ENCODE measurements at regions not wholly inside any gene's neighbourhood (a gene's known extent, or its start where the extent isn't known, plus 50 kb on each side); places are given as distances from the start of the nearest gene placed in this dataset.

- H3K36me3 ChIP-seq = no peaks in the 10 kb centered on the region
Measured at GRCh38 chr11:56819916-56820315, 71.4 kb upstream of the OR9G4 start.

GRCh38 chr11:56817661-56818060 is 69.2 kb upstream of the OR9G4 start:
- no peak for DNase-seq (ENCODE audit: low spot score in 2 of 2)
- Histone ChIP-seq H3K9me3 (no peaks in the 10 kb centered on the region), H3K4me3 (no peak overlapping the region), H3K27ac (no peak overlapping the region), H3K4me1 (no peaks in the 10 kb centered on the region), H3K27me3 (no peaks in the 10 kb centered on the region), H3K36me3 (no peaks in the 10 kb centered on the region)
- TF ChIP-seq CTCF (IDR thresholded peaks at IDR 0.05) = no peak
- TF ChIP-seq EP300 (IDR thresholded peaks at IDR 0.05) = no peak
- TF ChIP-seq POLR2A (IDR thresholded peaks at IDR 0.05) = no peak
- WGBS, 2 donors = 77 to 86% methylated on average over 3 of the region's 3 CpGs

More at GRCh38 chr11:56819916-56820315, 71.4 kb upstream of the OR9G4 start:
- Histone ChIP-seq H3K27ac (no peak overlapping the region), H3K9me3 (no peaks in the 10 kb centered on the region), H3K4me1 (no peaks in the 10 kb centered on the region), H3K4me3 (no peak overlapping the region), H3K27me3 (no peaks in the 10 kb centered on the region)
- no peak for DNase-seq (ENCODE audit: low spot score in 2 of 2)
- no peak for TF ChIP-seq CTCF (IDR thresholded peaks at IDR 0.05)
- no peak for TF ChIP-seq POLR2A (IDR thresholded peaks at IDR 0.05)
- no peak for TF ChIP-seq EP300 (IDR thresholded peaks at IDR 0.05)
- 38 to 88% methylated on average over 2 of the region's 2 CpGs for WGBS, 2 donors

GRCh38 chr11:56816259-56816658 is 67.8 kb upstream of the OR9G4 start:
- WGBS, 2 donors = 65 to 77% methylated on average over 2 of the region's 2 CpGs
- H3K27me3 ChIP-seq = no peaks in the 10 kb centered on the region
- H3K4me1 ChIP-seq = no peaks in the 10 kb centered on the region
- H3K4me3 ChIP-seq = no peak overlapping the region
- no peak for DNase-seq (ENCODE audit: low spot score in 2 of 2)
- H3K27ac ChIP-seq = no peak overlapping the region
- H3K9me3 ChIP-seq = no peaks in the 10 kb centered on the region
- no peaks in the 10 kb centered on the region for H3K36me3 ChIP-seq
- TF ChIP-seq CTCF (IDR thresholded peaks at IDR 0.05) (no peak), POLR2A (IDR thresholded peaks at IDR 0.05) (no peak), EP300 (IDR thresholded peaks at IDR 0.05) (no peak)

GRCh38 chr11:56808326-56808725 is 59.8 kb upstream of the OR9G4 start:
- Histone ChIP-seq H3K36me3 (no peaks in the 10 kb centered on the region), H3K27me3 (no peaks in the 10 kb centered on the region), H3K4me3 (no peak overlapping the region), H3K27ac (no peak overlapping the region), H3K4me1 (no peaks in the 10 kb centered on the region), H3K9me3 (peaks cover 0 to 4% (median 0%) of the 10 kb centered on the region in 4 donors)
- WGBS, 2 donors = 71 to 86% methylated on average over 1 of the region's 1 CpG
- no peak for DNase-seq (ENCODE audit: low spot score in 2 of 2)
- TF ChIP-seq EP300 (IDR thresholded peaks at IDR 0.05) = no peak
- no peak for TF ChIP-seq CTCF (IDR thresholded peaks at IDR 0.05)
- TF ChIP-seq POLR2A (IDR thresholded peaks at IDR 0.05) = no peak

GRCh38 chr11:56799691-56800210 is 51.3 kb upstream of the OR9G4 start:
- Histone ChIP-seq H3K9me3 (no peaks in the 10 kb centered on the region), H3K27me3 (no peaks in the 10 kb centered on the region), H3K4me1 (no peaks in the 10 kb centered on the region), H3K4me3 (no peak overlapping the region), H3K27ac (no peak overlapping the region), H3K36me3 (no peaks in the 10 kb centered on the region)
- DNase-seq (ENCODE audit: low spot score in 2 of 2) = no peak
- no peak for TF ChIP-seq POLR2A (IDR thresholded peaks at IDR 0.05)
- TF ChIP-seq CTCF (IDR thresholded peaks at IDR 0.05) = no peak
- no peak for TF ChIP-seq EP300 (IDR thresholded peaks at IDR 0.05)
- WGBS, 2 donors = 79 to 87% methylated on average over 4 of the region's 4 CpGs
